HCT116 (cell line): ENCODE measurements at regions not wholly inside any gene's neighbourhood (a gene's known extent, or its start where the extent isn't known, plus 50 kb on each side); places are given as distances from the start of the nearest gene placed in this dataset.

Source experiments
- ATAC-seq: fragments of 200-7000 bp; cut with Tn5 transposase; 2 replicates; pipeline ENCODE4 v1.9.1; 2020; ENCODE audit warnings: mild to moderate bottlenecking, moderate library complexity
- BruUV-seq: library from RNA; stranded (reverse); fragments of 400-500 nt; replicated peaks from 2 replicates; lab custom pipeline; 2021; lab: Mats Ljungman, UMichigan
- CTCF ChIA-PET: fragments of 300-600 bp; sonication (Branson Sonifier 250); formaldehyde crosslinking; loops from one replicate; lab custom pipeline; 2021; ENCODE audit warnings: antibody characterized with exemption; lab: Charles Lee
- POLR2A ChIA-PET: fragments of 300-600, 350-600 bp; sonication (Branson Sonifier 250); formaldehyde crosslinking; loops from one replicate; lab custom pipeline; 2021; ENCODE audit warnings: antibody characterized with exemption; lab: Charles Lee
- RAD21 ChIA-PET, 2 experiments: fragments of 300-600 bp; sonication (Branson Sonifier 250); formaldehyde crosslinking; loops; one replicate each; lab custom pipeline; 2023; ENCODE audit warnings: low total read pairs in 2 of 2; ENCODE audit not compliant: uncharacterized antibody in 2 of 2, unreplicated experiment in 2 of 2, low non-redundant PET in 1 of 2; lab: Charles Lee
- DNase-seq: peaks from one replicate; pipeline ENCODE4 v3.0.0-alpha.2; 2010; ENCODE audit warnings: low read depth, low spot score
- H2AFZ ChIP-seq: fragments of 200-600 bp; shearing (Covaris generic), sonication (generic); 2 replicates; pipeline ENCODE4 v1.6.1; 2017; ENCODE audit warnings: low read depth, mixed run types, mixed read lengths, antibody characterized with exemption, low read length; ENCODE audit not compliant: poor library complexity, severe bottlenecking
- H3K27ac ChIP-seq: 2 replicates; pipeline ENCODE4 v1.5.1; 2012; ENCODE audit warnings: low read depth, low read length
- H3K27me3 ChIP-seq: fragments of 200-600 bp; sonication (generic); 2 replicates; pipeline ENCODE4 v1.6.1; 2016; ENCODE audit warnings: mixed run types, low read length, mixed read lengths; ENCODE audit not compliant: insufficient read depth
- H3K36me3 ChIP-seq, 2 experiments: fragments of 200-500 bp in 1 of 2; fragments of 200-600 bp in 1 of 2; sonication (Bioruptor generic) in 1 of 2; sonication (generic) in 1 of 2; 2 replicates each; pipeline versions ENCODE4 v1.5.1 to v1.6.1; 2014 to 2016; ENCODE audit warnings: low read length in 2 of 2, inconsistent platforms in 1 of 2, mixed read lengths in 1 of 2, mixed run types in 1 of 2; ENCODE audit not compliant: insufficient read depth in 2 of 2, control insufficient read depth in 1 of 2
- H3K4me1 ChIP-seq, 2 experiments: fragments of 200-600 bp in 1 of 2; sonication (generic) in 1 of 2; 2 replicates each; pipeline versions ENCODE4 v1.5.1 to v1.6.1; 2012 to 2017; ENCODE audit warnings: low read length in 2 of 2, inconsistent platforms in 1 of 2, mild to moderate bottlenecking in 1 of 2, mixed read lengths in 1 of 2, mixed run types in 1 of 2, moderate library complexity in 1 of 2; ENCODE audit not compliant: insufficient read depth in 2 of 2, control insufficient read depth in 1 of 2
- H3K4me2 ChIP-seq: fragments of 200-600 bp; sonication (generic); 2 replicates; pipeline ENCODE4 v1.6.1; 2017; ENCODE audit warnings: mixed run types, low read length, mixed read lengths
- H3K4me3 ChIP-seq, 2 experiments: fragments of 200-600 bp in 1 of 2; sonication (generic) in 1 of 2; replicated peaks in 1 of 2; 2 replicates each; pipeline ENCODE4 v1.5.1; 2011 to 2016; ENCODE audit warnings: low read length in 2 of 2, control low read depth in 1 of 2, low read depth in 1 of 2, mild to moderate bottlenecking in 1 of 2, mixed read lengths in 1 of 2, mixed run types in 1 of 2
- H3K79me2 ChIP-seq: fragments of 200-600 bp; sonication (generic); 2 replicates; pipeline ENCODE4 v1.6.1; 2017; ENCODE audit warnings: mild to moderate bottlenecking, mixed run types, low read length, moderate library complexity, mixed read lengths; ENCODE audit not compliant: insufficient read depth
- H3K9ac ChIP-seq: fragments of 200-600 bp; sonication (generic); 2 replicates; pipeline ENCODE4 v1.6.1; 2016; ENCODE audit warnings: low read length, mixed read lengths
- H3K9me2 ChIP-seq: fragments of 200-600 bp; sonication (generic), shearing (Covaris generic); 2 replicates; pipeline ENCODE4 v1.6.1; 2017; ENCODE audit warnings: mixed run types, mild to moderate bottlenecking, moderate library complexity; ENCODE audit not compliant: insufficient read depth
- H3K9me3 ChIP-seq, 2 experiments: fragments of 200-500 bp in 1 of 2; fragments of 200-600 bp in 1 of 2; sonication (Bioruptor generic) in 1 of 2; sonication (generic) in 1 of 2; 2 replicates each; pipeline ENCODE4 v1.6.1; 2014 to 2017; ENCODE audit warnings: low read length in 2 of 2, mixed read lengths in 2 of 2, inconsistent platforms in 1 of 2, low read depth in 1 of 2, mild to moderate bottlenecking in 1 of 2, mixed run types in 1 of 2, moderate library complexity in 1 of 2; ENCODE audit not compliant: control insufficient read depth in 1 of 2, insufficient read depth in 1 of 2
- H4K20me1 ChIP-seq: fragments of 200-600 bp; sonication (generic), shearing (Covaris generic); 2 replicates; pipeline ENCODE4 v1.6.1; 2017; ENCODE audit warnings: mixed run types, mild to moderate bottlenecking, moderate library complexity; ENCODE audit not compliant: insufficient read depth
- CTCF ChIP-seq, 3 experiments: fragments of 200-600 bp in 1 of 3; sonication (generic) in 1 of 3; IDR thresholded peaks in 2 of 3; conservative IDR thresholded peaks in 1 of 3; 2 replicates each; pipeline ENCODE4 v1.5.1; 2012 to 2017; ENCODE audit warnings: low read depth in 2 of 3, low read length in 2 of 3, antibody characterized with exemption in 1 of 3, borderline replicate concordance in 1 of 3, control low read depth in 1 of 3, mild to moderate bottlenecking in 1 of 3, mixed read lengths in 1 of 3, mixed run types in 1 of 3, moderate library complexity in 1 of 3; ENCODE audit not compliant: insufficient read depth in 1 of 3
- EGR1 ChIP-seq: IDR thresholded peaks from 2 replicates; pipeline ENCODE4 v1.6.1; 2012; ENCODE audit warnings: low read depth
- RAD21 ChIP-seq: IDR thresholded peaks from 2 replicates; pipeline ENCODE4 v1.6.1; 2012; ENCODE audit warnings: low read depth, mild to moderate bottlenecking
- REST ChIP-seq: IDR thresholded peaks from 2 replicates; pipeline ENCODE4 v1.6.1; 2012; ENCODE audit warnings: low read depth
- SIN3A ChIP-seq: IDR thresholded peaks from 2 replicates; pipeline ENCODE4 v1.6.1; 2012; ENCODE audit warnings: low read depth
- ZNF274 ChIP-seq: fragments of 200-500 bp; sonication (Bioruptor generic); IDR thresholded peaks from 2 replicates; pipeline ENCODE4 v1.6.1; 2014; ENCODE audit warnings: mild to moderate bottlenecking, low read depth, low read length, inconsistent platforms
- intact Hi-C: fragments of 100-400 bp; cut with micrococcal nuclease; formaldehyde crosslinking; loops from 2 replicates; pipeline ENCODE4 v1.10.0; 2022

- ChIA-PET RAD21 (no interaction called here), CTCF (no interaction called here), POLR2A (no interaction called here)
- H3K4me1 ChIP-seq: peaks cover 4 to 18% of the 10 kb centered on the region in 2 experiments; a peak in 3 of 4 replicates
- DNase-seq: no peak
- BruUV-seq: no TSS peak
- H3K79me2 ChIP-seq: no peaks in the 10 kb centered on the region
- no peak overlapping the region; the same call in 1 of the 2 replicates for H3K4me2 ChIP-seq
- TF ChIP-seq SIN3A (no peak), ZNF274 (no peak), REST (no peak), RAD21 (no peak)
- no peak overlapping the region for H3K27ac ChIP-seq
- no peak overlapping the region for H3K4me3 ChIP-seq
- H3K9me2 ChIP-seq: no peaks in the 10 kb centered on the region
- H3K9me3 ChIP-seq: no peaks in the 10 kb centered on the region
- H3K9ac ChIP-seq: no peak overlapping the region
- no peaks in the 10 kb centered on the region for H3K36me3 ChIP-seq
- intact Hi-C loops: no loop called here
- ATAC-seq: no peak
- H2AFZ ChIP-seq: no peak overlapping the region
- H3K27me3 ChIP-seq: no peaks in the 10 kb centered on the region
- no peaks in the 10 kb centered on the region for H4K20me1 ChIP-seq
These were observed 138.2 kb downstream of the C16orf95 start for GRCh38 chr16:87178977-87179376.

GRCh38 chr16:87180069-87180468, 137.1 kb downstream of the C16orf95 start:
- ChIA-PET CTCF (no interaction called here), RAD21 (no interaction called here), POLR2A (no interaction called here)
- H3K9ac ChIP-seq: no peak overlapping the region
- H3K9me2 ChIP-seq: no peaks in the 10 kb centered on the region
- no peak overlapping the region for H3K27ac ChIP-seq
- no peaks in the 10 kb centered on the region for H3K36me3 ChIP-seq
- peak overlapping the region; percentile 51 for H3K4me2 ChIP-seq
- no peak overlapping the region for H3K4me3 ChIP-seq
- peaks cover 4 to 18% of the 10 kb centered on the region in 2 experiments; a peak in 3 of 4 replicates for H3K4me1 ChIP-seq
- H3K79me2 ChIP-seq: no peaks in the 10 kb centered on the region
- H2AFZ ChIP-seq: no peak overlapping the region
- intact Hi-C loops: no loop called here
- TF ChIP-seq EGR1 (0 out of 2 replicates have a peak, but pooled peaks have one; percentile 24), CTCF (IDR thresholded peaks at IDR 0.05 in 2 of 3, conservative IDR thresholded peaks at IDR 0.05 in 1 of 3; ENCODE audit: borderline replicate concordance in 1 of 3, insufficient read depth in 1 of 3, low read depth in 2 of 3, low read length in 2 of 3) (no peak)
- no peaks in the 10 kb centered on the region for H3K9me3 ChIP-seq
- H4K20me1 ChIP-seq: no peaks in the 10 kb centered on the region
- ATAC-seq (0 out of 2 replicates have a peak, but pooled peaks have one; percentile 33), DNase-seq (no peak)
- H3K27me3 ChIP-seq: no peaks in the 10 kb centered on the region
- no TSS peak for BruUV-seq
